ENCODE measurements at regions not wholly inside any gene's neighbourhood (a gene's known extent, or its start where the extent isn't known, plus 50 kb on each side); places are given as distances from the start of the nearest gene placed in this dataset.

GRCh38 chr2:198417836-198418235 lies 613.4 kb downstream of the PLCL1 start:
- TF ChIP-seq CTCF (IDR thresholded peaks at IDR 0.05) (no peak), POLR2A (IDR thresholded peaks at IDR 0.05) (no peak)
